B cell (primary cell): ENCODE measurements at regions not wholly inside any gene's neighbourhood (a gene's known extent, or its start where the extent isn't known, plus 50 kb on each side); places are given as distances from the start of the nearest gene placed in this dataset.

ENCODE experiments used
- ATAC-seq: fragments of 200-7000 bp; cut with Tn5 transposase; one replicate; pipeline ENCODE4 v1.10.0; 2021; ENCODE audit warnings: low read depth, mild to moderate bottlenecking, moderate number of reproducible peaks, moderate library complexity
- CTCF ChIA-PET: fragments of 350-600 bp; sonication (Branson Sonifier 250); formaldehyde crosslinking; loops from one replicate; lab custom pipeline; 2021; ENCODE audit warnings: antibody characterized with exemption, inconsistent platforms; lab: Charles Lee
- POLR2A ChIA-PET: fragments of 350-600 bp; sonication (Branson Sonifier 250); formaldehyde crosslinking; loops from one replicate; lab custom pipeline; 2021; ENCODE audit warnings: antibody characterized with exemption; lab: Charles Lee
- DNase-seq: peaks from one replicate; pipeline ENCODE4 v3.0.0; 2013
- H2AFZ ChIP-seq: 2 replicates; pipeline ENCODE4 v1.6.1; 2012; ENCODE audit warnings: mild to moderate bottlenecking, low read depth, low read length; ENCODE audit not compliant: insufficient read depth, poor library complexity, severe bottlenecking
- H3K27ac ChIP-seq, 2 donors: 1 replicate in 1 of 2; 2 replicates in 1 of 2; pipeline ENCODE4 v1.5.1; 2012 to 2013; ENCODE audit warnings: low read length in 2 of 2, mild to moderate bottlenecking in 2 of 2, moderate library complexity in 1 of 2
- H3K27me3 ChIP-seq, 4 experiments: fragments of 200-600 bp in 1 of 4; sonication (generic) in 1 of 4; replicated peaks in 1 of 4; 1 replicate in 2 of 4; 2 replicates in 2 of 4; pipeline versions ENCODE4 v1.6.1 to v1.7.0; 2013 to 2016; ENCODE audit warnings: low read length in 3 of 4, mild to moderate bottlenecking in 2 of 4, mixed read lengths in 1 of 4, moderate library complexity in 1 of 4; ENCODE audit not compliant: insufficient read depth in 4 of 4, control insufficient read depth in 3 of 4; ENCODE audit errors: control extremely low read depth in 1 of 4
- H3K36me3 ChIP-seq, 2 experiments: replicated peaks in 1 of 2; 1 replicate in 1 of 2; 2 replicates in 1 of 2; pipeline versions ENCODE4 v1.6.1 to v1.7.1; 2013; ENCODE audit warnings: low read length in 1 of 2; ENCODE audit not compliant: insufficient read depth in 2 of 2, control insufficient read depth in 1 of 2; ENCODE audit errors: control extremely low read depth in 1 of 2, extremely low read depth in 1 of 2
- H3K4me1 ChIP-seq, 2 donors: fragments of 200-600 bp in 1 of 2; sonication (generic) in 1 of 2; 1 replicate in 1 of 2; 2 replicates in 1 of 2; pipeline versions ENCODE4 v1.5.1 to v1.6.1; 2013 to 2017; ENCODE audit warnings: low read length in 2 of 2; ENCODE audit not compliant: control insufficient read depth in 2 of 2, insufficient read depth in 2 of 2
- H3K4me2 ChIP-seq: replicated peaks from 2 replicates; pipeline ENCODE3; 2012; ENCODE audit warnings: mild to moderate bottlenecking, low read depth, low read length; ENCODE audit not compliant: poor library complexity, severe bottlenecking
- H3K4me3 ChIP-seq, 5 experiments: fragments of 200-600 bp in 1 of 5; sonication (generic) in 1 of 5; 1 replicate in 3 of 5; 2 replicates in 2 of 5; pipeline versions ENCODE4 v1.5.1 to v1.7.0; 2011 to 2016; ENCODE audit warnings: low read length in 4 of 5, mild to moderate bottlenecking in 4 of 5, low read depth in 2 of 5, control low read depth in 1 of 5, moderate library complexity in 1 of 5; ENCODE audit not compliant: insufficient read depth in 1 of 5; ENCODE audit errors: control extremely low read depth in 1 of 5, extremely low read depth in 1 of 5
- H3K79me2 ChIP-seq: fragments of 200-600 bp; sonication (generic); one replicate; pipeline ENCODE4 v1.6.0; 2016; ENCODE audit warnings: low read length; ENCODE audit not compliant: control insufficient read depth, insufficient read depth
- H3K9ac ChIP-seq: fragments of 200-600 bp; sonication (generic); 2 replicates; pipeline ENCODE4 v1.6.1; 2017; ENCODE audit warnings: mild to moderate bottlenecking, low read length, moderate library complexity
- H3K9me3 ChIP-seq, 3 donors: one replicate each; pipeline versions ENCODE4 v1.6.1 to v1.7.1; 2013; ENCODE audit warnings: low read length in 2 of 3; ENCODE audit not compliant: control insufficient read depth in 2 of 3, insufficient read depth in 1 of 3; ENCODE audit errors: control extremely low read depth in 1 of 3
- H4K20me1 ChIP-seq: 2 replicates; pipeline ENCODE4 v1.6.0; 2012; ENCODE audit warnings: mild to moderate bottlenecking, low read length; ENCODE audit not compliant: insufficient read depth, control insufficient read depth, poor library complexity, severe bottlenecking
- H3K27ac Mint-ChIP-seq: one replicate; pipeline ENCODE4 v1.8.0; 2021; ENCODE audit warnings: mixed read lengths
- H3K27me3 Mint-ChIP-seq: one replicate; pipeline ENCODE4 v1.8.0; 2021; ENCODE audit warnings: mixed read lengths
- H3K4me1 Mint-ChIP-seq: one replicate; pipeline ENCODE4 v1.8.0; 2021; ENCODE audit warnings: mixed read lengths
- H3K4me3 Mint-ChIP-seq: one replicate; pipeline ENCODE4 v1.8.0; 2021; ENCODE audit warnings: mixed read lengths
- H3K9me3 Mint-ChIP-seq: one replicate; pipeline ENCODE4 v1.8.0; 2022; ENCODE audit warnings: mixed read lengths; ENCODE audit not compliant: insufficient read depth
- EZH2 ChIP-seq: IDR thresholded peaks from 2 replicates; pipeline ENCODE4 v1.6.1; 2012; ENCODE audit warnings: borderline replicate concordance, low read depth, mild to moderate bottlenecking, moderate library complexity, low read length; ENCODE audit not compliant: insufficient read depth, poor library complexity, severe bottlenecking
- WGBS: methylation state at CpG from one replicate; pipeline ENCODE4 v1.1.5; 2013; ENCODE audit warnings: missing lambda C conversion rate; ENCODE audit not compliant: insufficient coverage; 5-methylcytosine and 5-hydroxymethylcytosine counted together
- intact Hi-C: fragments of 100-400 bp; cut with micrococcal nuclease; formaldehyde crosslinking; loops from one replicate; pipeline ENCODE4 v1.10.0; 2022
- TF ChIP-seq, protein P1 (sequence below): fragments of 200-600 bp; IDR thresholded peaks from one replicate; pipeline ENCODE4 v1.8.0; 2022; ENCODE audit warnings: antibody characterized with exemption, mild to moderate bottlenecking

DNA sequence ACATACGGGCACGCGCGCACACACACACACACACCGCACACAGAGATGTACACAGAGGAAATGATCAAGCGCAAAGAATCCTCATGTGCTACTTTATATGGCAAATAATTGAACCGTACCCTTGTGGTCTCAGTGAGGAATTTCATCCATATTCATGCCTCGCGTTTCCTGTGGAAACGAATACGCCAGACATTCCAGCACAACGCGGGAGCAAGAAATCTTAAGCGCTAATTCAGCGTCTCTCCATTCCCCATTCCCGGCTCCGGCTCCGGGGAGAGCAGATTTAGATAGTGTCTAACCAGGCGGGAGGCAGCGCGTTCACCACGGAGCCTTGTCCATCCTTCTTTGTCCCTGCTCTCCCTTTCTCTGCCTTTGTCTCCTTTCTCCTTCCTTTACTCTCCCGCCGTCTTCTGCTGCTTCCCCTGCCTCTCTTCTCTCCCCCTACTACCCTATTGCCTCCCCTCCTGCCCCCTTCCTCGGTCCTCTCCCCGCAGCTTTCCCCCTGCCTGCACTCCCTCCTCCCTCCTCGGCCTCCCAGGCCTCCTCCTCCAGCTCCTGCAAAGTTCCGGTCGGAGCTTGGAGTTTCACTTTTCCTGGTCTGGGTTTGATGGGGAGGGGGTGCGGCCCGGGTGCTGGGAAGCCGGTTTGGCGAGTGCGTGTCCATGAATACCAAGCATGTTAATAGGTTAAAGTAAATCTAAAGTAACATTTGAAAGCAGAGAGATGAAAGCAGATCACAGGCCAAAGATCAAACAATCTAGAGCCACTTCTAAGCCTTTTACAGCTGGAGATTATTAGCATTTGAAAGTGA lies 579.3 kb downstream of the BUD13 start:
- Mint-ChIP-seq H3K4me3 (no peak overlapping the region), H3K4me1 (no peaks in the 10 kb centered on the region), H3K9me3 (no peaks in the 10 kb centered on the region), H3K27me3 (peaks cover 45% of the 10 kb centered on the region), H3K27ac (no peak overlapping the region)
- peaks cover 0 to 7% (median 0%) of the 10 kb centered on the region in 3 donors for H3K9me3 ChIP-seq
- TF ChIP-seq, protein P1, sequence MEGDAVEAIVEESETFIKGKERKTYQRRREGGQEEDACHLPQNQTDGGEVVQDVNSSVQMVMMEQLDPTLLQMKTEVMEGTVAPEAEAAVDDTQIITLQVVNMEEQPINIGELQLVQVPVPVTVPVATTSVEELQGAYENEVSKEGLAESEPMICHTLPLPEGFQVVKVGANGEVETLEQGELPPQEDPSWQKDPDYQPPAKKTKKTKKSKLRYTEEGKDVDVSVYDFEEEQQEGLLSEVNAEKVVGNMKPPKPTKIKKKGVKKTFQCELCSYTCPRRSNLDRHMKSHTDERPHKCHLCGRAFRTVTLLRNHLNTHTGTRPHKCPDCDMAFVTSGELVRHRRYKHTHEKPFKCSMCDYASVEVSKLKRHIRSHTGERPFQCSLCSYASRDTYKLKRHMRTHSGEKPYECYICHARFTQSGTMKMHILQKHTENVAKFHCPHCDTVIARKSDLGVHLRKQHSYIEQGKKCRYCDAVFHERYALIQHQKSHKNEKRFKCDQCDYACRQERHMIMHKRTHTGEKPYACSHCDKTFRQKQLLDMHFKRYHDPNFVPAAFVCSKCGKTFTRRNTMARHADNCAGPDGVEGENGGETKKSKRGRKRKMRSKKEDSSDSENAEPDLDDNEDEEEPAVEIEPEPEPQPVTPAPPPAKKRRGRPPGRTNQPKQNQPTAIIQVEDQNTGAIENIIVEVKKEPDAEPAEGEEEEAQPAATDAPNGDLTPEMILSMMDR: no peak
- no peak for TF ChIP-seq EZH2
- H3K27me3 ChIP-seq: peaks cover 0 to 21% (median 4%) of the 10 kb centered on the region in 4 experiments
- H3K27ac ChIP-seq: no peak overlapping the region
- 10% methylated on average over 29 of the region's 34 CpGs for WGBS
- no peak overlapping the region for H3K4me2 ChIP-seq
- H3K36me3 ChIP-seq: no peaks in the 10 kb centered on the region
- no peaks in the 10 kb centered on the region for H3K79me2 ChIP-seq
- intact Hi-C loops: no loop called here
- no peaks in the 10 kb centered on the region for H4K20me1 ChIP-seq
- DNase-seq (no peak), ATAC-seq (no peak)
- H3K4me3 ChIP-seq: no peak overlapping the region
- no peaks in the 10 kb centered on the region for H3K4me1 ChIP-seq
- no peak overlapping the region for H2AFZ ChIP-seq
- H3K9ac ChIP-seq: no peak overlapping the region
- POLR2A ChIA-PET: no interaction called here
- CTCF ChIA-PET: no interaction called here

DNA sequence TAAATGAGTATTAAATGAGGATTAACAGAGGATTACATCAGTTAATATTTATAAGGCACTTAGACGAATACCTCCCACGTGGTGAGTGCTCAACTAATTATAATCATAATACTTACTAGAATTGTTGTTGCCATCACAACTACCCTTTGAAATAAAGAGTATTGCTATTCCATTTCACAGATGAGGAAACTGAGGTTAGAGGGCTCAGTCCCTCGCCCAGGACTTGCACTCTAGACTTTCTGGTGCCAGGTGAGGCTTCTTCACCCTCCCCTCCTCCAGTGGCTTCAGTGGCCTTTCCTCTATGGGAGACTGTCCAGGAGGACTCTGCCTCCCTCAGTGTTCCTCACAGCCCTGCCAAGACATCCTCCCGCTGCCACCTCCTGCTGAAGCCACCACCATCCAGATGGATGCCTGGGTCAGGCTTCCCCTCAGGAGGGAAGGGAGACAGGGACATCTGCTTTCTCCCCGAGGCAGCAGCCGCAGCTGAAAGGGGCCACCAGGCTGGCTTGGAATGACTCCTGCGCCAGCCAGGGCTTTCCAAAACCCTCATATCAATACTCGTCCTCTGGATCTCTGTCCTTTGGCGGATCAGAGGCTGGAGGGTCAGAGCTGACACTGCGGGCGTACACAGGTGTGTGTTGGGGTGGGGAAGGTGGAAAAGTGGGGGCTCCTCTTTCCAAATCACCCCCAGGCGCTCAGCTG lies 580.1 kb downstream of the BUD13 start:
- no peak overlapping the region for H3K4me3 Mint-ChIP-seq
- DNase-seq (no peak), ATAC-seq (no peak)
- peaks cover 47% of the 10 kb centered on the region for H3K27me3 Mint-ChIP-seq
- peaks cover 0 to 21% (median 4%) of the 10 kb centered on the region in 4 experiments for H3K27me3 ChIP-seq
- H4K20me1 ChIP-seq: no peaks in the 10 kb centered on the region
- no peaks in the 10 kb centered on the region for H3K9me3 Mint-ChIP-seq
- H3K27ac Mint-ChIP-seq: no peak overlapping the region
- intact Hi-C loops: no loop called here
- no peak overlapping the region for H3K4me3 ChIP-seq
- H3K4me1 Mint-ChIP-seq: no peaks in the 10 kb centered on the region
- H3K4me1 ChIP-seq: no peaks in the 10 kb centered on the region
- WGBS: 27% methylated on average over 4 of the region's 12 CpGs
- no peaks in the 10 kb centered on the region for H3K36me3 ChIP-seq
- H3K9ac ChIP-seq: no peak overlapping the region
- no peak overlapping the region for H3K27ac ChIP-seq
- ChIA-PET POLR2A (no interaction called here), CTCF (no interaction called here)
- no peak overlapping the region for H2AFZ ChIP-seq
- no peak overlapping the region for H3K4me2 ChIP-seq
- peaks cover 0 to 7% (median 0%) of the 10 kb centered on the region in 3 donors for H3K9me3 ChIP-seq
- H3K79me2 ChIP-seq: no peaks in the 10 kb centered on the region
- TF ChIP-seq, protein P1: no peak
- no peak for TF ChIP-seq EZH2
